PFSK-1 (cell line): ENCODE measurements at regions not wholly inside any gene's neighbourhood (a gene's known extent, or its start where the extent isn't known, plus 50 kb on each side); places are given as distances from the start of the nearest gene placed in this dataset.

Experiments
- FOXP2 ChIP-seq: optimal IDR thresholded peaks from 2 replicates; pipeline ENCODE3; 2011; ENCODE audit warnings: borderline replicate concordance, control low read depth, inconsistent platforms; ENCODE audit not compliant: insufficient read depth; ENCODE audit errors: extremely low read length, extremely low read depth
- POLR2AphosphoS5 ChIP-seq: IDR thresholded peaks from 2 replicates; pipeline ENCODE4 v1.6.1; 2012; ENCODE audit warnings: low read depth, mild to moderate bottlenecking, control low read depth, low read length, moderate library complexity
- REST ChIP-seq, 2 experiments: IDR thresholded peaks; 2 replicates each; pipeline versions ENCODE4 v1.6.1 to v1.8.0; 2011 to 2012; ENCODE audit warnings: low read depth in 2 of 2, low read length in 2 of 2, control low read depth in 1 of 2, inconsistent platforms in 1 of 2, mild to moderate bottlenecking in 1 of 2, moderate library complexity in 1 of 2; ENCODE audit not compliant: insufficient read depth in 1 of 2
- SIN3A ChIP-seq: IDR thresholded peaks from 2 replicates; pipeline ENCODE4 v1.6.1; 2012; ENCODE audit warnings: mild to moderate bottlenecking, low read length, moderate library complexity, borderline replicate concordance; ENCODE audit not compliant: insufficient read depth
- TAF1 ChIP-seq: IDR thresholded peaks from 2 replicates; pipeline ENCODE4 v1.6.1; 2012; ENCODE audit warnings: low read length, control low read depth, borderline replicate concordance; ENCODE audit not compliant: insufficient read depth

- TF ChIP-seq REST (IDR thresholded peaks at IDR 0.05; ENCODE audit: insufficient read depth in 1 of 2, low read depth in 2 of 2, low read length in 2 of 2) (no peak), TAF1 (no peak), FOXP2 (no peak), SIN3A (no peak), POLR2AphosphoS5 (no peak)
Measured at GRCh38 chr4:29307755-29308154, 1412.4 kb upstream of the PCDH7 start.

GRCh38 chr4:29309050-29309449, 1411.1 kb upstream of the PCDH7 start:
- TF ChIP-seq POLR2AphosphoS5 (no peak), TAF1 (no peak), SIN3A (no peak)

GRCh38 chr4:29310252-29310651, 1409.9 kb upstream of the PCDH7 start:
- TF ChIP-seq FOXP2 (no peak), POLR2AphosphoS5 (no peak), TAF1 (no peak), REST (IDR thresholded peaks at IDR 0.05; ENCODE audit: insufficient read depth in 1 of 2, low read depth in 2 of 2, low read length in 2 of 2) (no peak), SIN3A (no peak)

- TF ChIP-seq FOXP2 = no peak
- TF ChIP-seq SIN3A = no peak
- TF ChIP-seq TAF1 = no peak
- no peak for TF ChIP-seq POLR2AphosphoS5
- no peak for TF ChIP-seq REST (IDR thresholded peaks at IDR 0.05; ENCODE audit: insufficient read depth in 1 of 2, low read depth in 2 of 2, low read length in 2 of 2)
Measured at GRCh38 chr4:29311247-29311646, 1408.9 kb upstream of the PCDH7 start.

- TF ChIP-seq TAF1 (no peak), FOXP2 (no peak), REST (IDR thresholded peaks at IDR 0.05; ENCODE audit: insufficient read depth in 1 of 2, low read depth in 2 of 2, low read length in 2 of 2) (no peak), POLR2AphosphoS5 (no peak), SIN3A (no peak)
Measured at GRCh38 chr4:29319663-29320340, 1400.4 kb upstream of the PCDH7 start.
